ENCODE measurements at regions not wholly inside any gene's neighbourhood (a gene's known extent, or its start where the extent isn't known, plus 50 kb on each side); places are given as distances from the start of the nearest gene placed in this dataset.

- Histone ChIP-seq H3K27me3 (ENCODE audit: control insufficient read depth in 3 of 3, insufficient read depth in 3 of 3, low read length in 2 of 3) (no peaks in the 10 kb centered on the region), H3K4me1 (ENCODE audit: control insufficient read depth in 5 of 5, insufficient read depth in 5 of 5, low read length in 5 of 5) (no peaks in the 10 kb centered on the region), H3K27ac (ENCODE audit: low read depth in 1 of 2, low read length in 1 of 2) (no peak overlapping the region), H3K9ac (ENCODE audit: insufficient read depth in 1 of 2, low read length in 2 of 2) (no peak overlapping the region), H3K9me3 (ENCODE audit: control insufficient read depth in 4 of 4, insufficient read depth in 3 of 4, low read length in 3 of 4) (no peaks in the 10 kb centered on the region), H3K4me3 (no peak overlapping the region), H3K36me3 (ENCODE audit: control insufficient read depth in 4 of 4, insufficient read depth in 4 of 4, low read length in 4 of 4) (no peaks in the 10 kb centered on the region)
- no peak for TF ChIP-seq CTCF (IDR thresholded peaks at IDR 0.05; ENCODE audit: control extremely low read depth, extremely low read depth)
- DNase-seq (no peak), ATAC-seq (ENCODE audit: insufficient read depth, low FRiP score) (no peak)
Measured at GRCh38 chr14:28097585-28097984, 669.0 kb upstream of the FOXG1 start.

GRCh38 chr14:28098856-28099255, 667.7 kb upstream of the FOXG1 start:
- Histone ChIP-seq H3K4me3 (no peak overlapping the region), H3K27ac (ENCODE audit: low read depth in 1 of 2, low read length in 1 of 2) (no peak overlapping the region), H3K36me3 (ENCODE audit: control insufficient read depth in 4 of 4, insufficient read depth in 4 of 4, low read length in 4 of 4) (no peaks in the 10 kb centered on the region), H3K9ac (ENCODE audit: insufficient read depth in 1 of 2, low read length in 2 of 2) (no peak overlapping the region), H3K9me3 (ENCODE audit: control insufficient read depth in 4 of 4, insufficient read depth in 3 of 4, low read length in 3 of 4) (no peaks in the 10 kb centered on the region), H3K27me3 (ENCODE audit: control insufficient read depth in 3 of 3, insufficient read depth in 3 of 3, low read length in 2 of 3) (no peaks in the 10 kb centered on the region), H3K4me1 (ENCODE audit: control insufficient read depth in 5 of 5, insufficient read depth in 5 of 5, low read length in 5 of 5) (no peaks in the 10 kb centered on the region)
- ATAC-seq (ENCODE audit: insufficient read depth, low FRiP score) (no peak), DNase-seq (no peak)
- TF ChIP-seq CTCF (IDR thresholded peaks at IDR 0.05; ENCODE audit: control extremely low read depth, extremely low read depth), result no peak
- 46 to 73% methylated on average over 1 of the region's 1 CpG for WGBS, 2 donors

- no peak overlapping the region for H3K4me3 ChIP-seq
- DNase-seq, result no peak
Measured at GRCh38 chr14:28102001-28102400, 664.6 kb upstream of the FOXG1 start.

More at GRCh38 chr14:28102001-28102400, 664.6 kb upstream of the FOXG1 start:
- Histone ChIP-seq H3K4me1 (ENCODE audit: control insufficient read depth in 5 of 5, insufficient read depth in 5 of 5, low read length in 5 of 5) (no peaks in the 10 kb centered on the region), H3K36me3 (ENCODE audit: control insufficient read depth in 4 of 4, insufficient read depth in 4 of 4, low read length in 4 of 4) (no peaks in the 10 kb centered on the region), H3K27ac (ENCODE audit: low read depth in 1 of 2, low read length in 1 of 2) (no peak overlapping the region), H3K27me3 (ENCODE audit: control insufficient read depth in 3 of 3, insufficient read depth in 3 of 3, low read length in 2 of 3) (no peaks in the 10 kb centered on the region), H3K9ac (ENCODE audit: insufficient read depth in 1 of 2, low read length in 2 of 2) (no peak overlapping the region), H3K9me3 (ENCODE audit: control insufficient read depth in 4 of 4, insufficient read depth in 3 of 4, low read length in 3 of 4) (no peaks in the 10 kb centered on the region)
- TF ChIP-seq CTCF (IDR thresholded peaks at IDR 0.05; ENCODE audit: control extremely low read depth, extremely low read depth), result no peak
- no peak for ATAC-seq (ENCODE audit: insufficient read depth, low FRiP score)

Data from lung (tissue), 11 donors.